Activated naive CD4-positive, alpha-beta T cell treated with anti-CD3 and anti-CD28 coated beads, Interleukin-2, amount 10 ng/mL, durations not matched to agents 7 days and 5 days (primary cell): ENCODE measurements at regions not wholly inside any gene's neighbourhood (a gene's known extent, or its start where the extent isn't known, plus 50 kb on each side); places are given as distances from the start of the nearest gene placed in this dataset.
"Not testable (repeated sequence)": the region's sequence is repeated elsewhere in the genome, so short reads cannot be mapped to it uniquely, and the experiment has no call there.

Experiments
- CTCF ChIA-PET: fragments of 350-600 bp; sonication (Branson Sonifier 250); formaldehyde crosslinking; loops from one replicate; lab custom pipeline; 2021; ENCODE audit warnings: antibody characterized with exemption; lab: Charles Lee
- DNase-seq: peaks from one replicate; pipeline ENCODE4 v3.0.0-alpha.2; 2020
- H3K27ac Mint-ChIP-seq: one replicate; pipeline ENCODE4 v1.8.0; 2021; ENCODE audit warnings: mild to moderate bottlenecking, moderate library complexity, mixed read lengths
- H3K27me3 Mint-ChIP-seq: one replicate; pipeline ENCODE4 v1.8.0; 2021; ENCODE audit warnings: mild to moderate bottlenecking, mixed read lengths
- H3K36me3 Mint-ChIP-seq: one replicate; pipeline ENCODE4 v1.8.0; 2021; ENCODE audit warnings: mixed read lengths
- H3K4me1 Mint-ChIP-seq: one replicate; pipeline ENCODE4 v1.8.0; 2021; ENCODE audit warnings: mixed read lengths
- H3K4me3 Mint-ChIP-seq: one replicate; pipeline ENCODE4 v1.8.0; 2021; ENCODE audit warnings: mild to moderate bottlenecking, moderate library complexity, mixed read lengths
- H3K9me3 Mint-ChIP-seq: one replicate; pipeline ENCODE4 v1.8.0; 2021; ENCODE audit warnings: mixed read lengths

DNA sequence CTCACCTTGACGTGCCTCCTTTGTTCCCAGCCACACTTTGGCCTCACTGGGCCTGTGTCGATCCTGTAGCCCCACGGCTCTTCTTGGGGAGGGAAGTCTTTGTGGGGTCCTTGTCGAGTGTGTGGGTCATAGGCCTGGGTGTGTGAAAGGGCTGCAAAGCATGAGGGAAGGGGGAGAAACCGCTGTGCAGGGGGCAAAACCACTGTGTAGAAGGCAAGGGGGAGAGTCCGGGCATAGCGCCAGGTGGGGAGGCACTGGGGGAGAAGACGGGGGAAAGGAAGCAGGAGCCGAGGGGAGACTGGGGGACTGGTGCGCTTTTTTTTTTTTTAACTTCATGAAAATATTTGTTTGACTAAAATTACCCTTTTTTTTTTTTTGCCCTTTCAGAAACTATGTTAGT, 65.1 kb upstream of the RASD2 start:
- H3K4me1 Mint-ChIP-seq = peaks cover 1% of the 10 kb centered on the region
- CTCF ChIA-PET = no interaction called here
- H3K36me3 Mint-ChIP-seq = peaks cover 4% of the 10 kb centered on the region
- no peak overlapping the region for H3K4me3 Mint-ChIP-seq
- peaks cover 42% of the 10 kb centered on the region for H3K27me3 Mint-ChIP-seq
- H3K27ac Mint-ChIP-seq = no peak overlapping the region
- DNase-seq = no peak
- peaks cover 5% of the 10 kb centered on the region for H3K9me3 Mint-ChIP-seq

DNA sequence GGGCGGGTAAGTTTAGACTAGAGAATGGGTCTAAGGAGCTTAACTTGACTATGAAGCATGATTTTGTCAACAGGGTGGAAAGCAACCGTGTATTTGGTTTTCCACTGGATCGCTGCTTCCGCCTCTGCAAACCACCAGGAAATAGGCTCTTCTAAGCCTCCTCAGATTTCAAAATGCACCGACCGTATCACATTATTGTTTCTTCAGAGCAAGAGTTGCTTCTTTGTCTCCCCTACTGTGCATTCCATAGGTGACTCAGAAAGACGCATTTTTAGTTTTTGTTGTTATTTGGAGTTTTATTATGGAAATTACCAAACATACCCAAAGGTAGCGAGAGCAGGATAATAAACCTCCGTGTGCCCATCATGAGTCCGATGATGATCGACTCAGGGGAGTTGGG, 64.3 kb upstream of the RASD2 start:
- no peak for DNase-seq
- H3K27ac Mint-ChIP-seq = no peak overlapping the region
- CTCF ChIA-PET = no interaction called here
- peaks cover 50% of the 10 kb centered on the region for H3K27me3 Mint-ChIP-seq
- H3K36me3 Mint-ChIP-seq = peaks cover 2% of the 10 kb centered on the region
- H3K4me1 Mint-ChIP-seq = peaks cover 9% of the 10 kb centered on the region
- peaks cover 2% of the 10 kb centered on the region for H3K9me3 Mint-ChIP-seq
- H3K4me3 Mint-ChIP-seq = no peak overlapping the region

DNA sequence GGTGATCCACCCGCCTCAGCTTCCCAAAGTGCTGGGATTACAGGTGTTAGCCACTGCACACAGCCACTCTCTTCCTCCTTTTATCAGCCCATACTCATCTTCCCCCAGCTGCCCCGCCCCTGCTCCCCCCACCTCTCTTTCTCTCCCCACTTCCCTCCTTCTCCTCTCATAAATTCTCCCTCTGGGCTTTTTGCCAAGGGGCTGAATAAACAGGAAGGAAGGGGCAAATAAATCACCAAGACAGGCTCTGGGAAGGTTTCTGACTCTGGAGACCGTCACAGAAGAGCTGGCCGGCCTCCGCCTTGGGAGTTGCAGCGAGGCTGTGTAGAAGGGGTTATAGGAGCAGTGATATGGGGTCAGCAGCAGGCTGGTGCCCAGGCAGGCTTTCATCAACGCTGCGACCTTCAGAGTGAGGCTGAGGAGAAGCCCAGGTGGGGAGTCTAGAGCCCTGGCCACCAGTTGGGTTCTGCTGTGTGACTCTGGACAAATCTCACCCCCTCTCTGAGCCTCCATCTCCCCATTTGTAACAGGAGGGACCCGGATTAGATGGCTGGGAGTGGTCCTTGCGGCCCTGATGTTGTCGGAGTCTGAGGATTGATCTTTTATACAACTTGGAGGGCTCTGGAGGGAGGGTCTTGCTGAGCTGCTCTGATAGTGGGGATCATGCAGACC, 62.6 kb upstream of the RASD2 start:
- DNase-seq = no peak
- Mint-ChIP-seq H3K27ac (no peak overlapping the region), H3K36me3 (no peaks in the 10 kb centered on the region), H3K4me1 (peaks cover 10% of the 10 kb centered on the region), H3K4me3 (no peak overlapping the region), H3K27me3 (peaks cover 51% of the 10 kb centered on the region), H3K9me3 (no peaks in the 10 kb centered on the region)
- CTCF ChIA-PET = no interaction called here

DNA sequence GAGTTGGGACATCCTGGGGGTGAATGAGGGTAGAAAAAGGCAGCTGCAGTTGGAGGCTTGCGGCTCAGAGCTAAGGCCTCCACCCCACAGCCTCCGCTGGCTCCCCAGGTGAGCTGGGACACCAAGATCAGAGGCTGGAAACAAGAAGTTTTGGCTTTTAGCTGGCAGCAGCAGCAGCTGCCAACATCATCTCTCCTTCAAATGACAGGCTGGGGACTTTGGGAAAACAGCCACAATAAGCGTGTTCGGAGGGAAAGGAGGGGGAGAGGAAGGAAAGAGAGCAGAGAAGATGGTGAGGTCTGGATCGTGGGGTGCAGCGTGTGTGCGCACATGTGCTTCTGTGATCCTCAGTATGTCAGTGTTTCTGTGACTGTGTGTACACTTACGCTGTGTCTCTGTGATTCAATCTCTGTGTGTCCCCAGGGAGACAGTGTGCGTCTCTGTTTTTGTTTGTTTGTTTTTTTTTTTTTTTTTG, 62.0 kb upstream of the RASD2 start:
- CTCF ChIA-PET = no interaction called here
- peaks cover 51% of the 10 kb centered on the region for H3K27me3 Mint-ChIP-seq
- H3K36me3 Mint-ChIP-seq = no peaks in the 10 kb centered on the region
- no peaks in the 10 kb centered on the region for H3K9me3 Mint-ChIP-seq
- no peak for DNase-seq
- H3K4me3 Mint-ChIP-seq = no peak overlapping the region
- no peak overlapping the region for H3K27ac Mint-ChIP-seq
- H3K4me1 Mint-ChIP-seq = peaks cover 10% of the 10 kb centered on the region

DNA sequence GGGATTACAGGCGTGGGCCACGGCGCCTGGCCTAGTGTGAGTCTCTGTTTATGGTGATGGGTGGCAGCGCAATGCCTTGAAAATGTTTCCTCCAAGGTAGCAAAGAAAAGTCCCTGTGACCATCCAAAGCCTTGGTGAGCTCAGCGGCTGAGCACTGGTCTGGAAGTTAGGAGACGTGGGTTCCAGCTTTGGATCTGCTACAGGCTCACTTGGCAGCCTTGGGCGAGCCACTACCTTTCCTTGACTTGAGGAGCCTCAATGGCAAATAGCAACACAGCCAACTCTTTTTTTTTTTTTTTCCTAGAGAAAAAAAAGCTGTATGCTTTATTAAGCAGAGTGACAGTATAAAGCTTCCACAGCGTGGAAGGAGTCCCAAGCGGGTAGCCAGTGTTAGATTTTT, 61.3 kb upstream of the RASD2 start:
- H3K9me3 Mint-ChIP-seq = no peaks in the 10 kb centered on the region
- peaks cover 10% of the 10 kb centered on the region for H3K4me1 Mint-ChIP-seq
- H3K27me3 Mint-ChIP-seq = peaks cover 51% of the 10 kb centered on the region
- DNase-seq = no peak
- CTCF ChIA-PET = interaction anchor here (0.6 kb wide), 1 partner anchor 424 kb away, joined by 3 read pairs; no protein-coding TSS in a partner anchor
- H3K27ac Mint-ChIP-seq = no peak overlapping the region
- H3K4me3 Mint-ChIP-seq = no peak overlapping the region
- no peaks in the 10 kb centered on the region for H3K36me3 Mint-ChIP-seq

DNA sequence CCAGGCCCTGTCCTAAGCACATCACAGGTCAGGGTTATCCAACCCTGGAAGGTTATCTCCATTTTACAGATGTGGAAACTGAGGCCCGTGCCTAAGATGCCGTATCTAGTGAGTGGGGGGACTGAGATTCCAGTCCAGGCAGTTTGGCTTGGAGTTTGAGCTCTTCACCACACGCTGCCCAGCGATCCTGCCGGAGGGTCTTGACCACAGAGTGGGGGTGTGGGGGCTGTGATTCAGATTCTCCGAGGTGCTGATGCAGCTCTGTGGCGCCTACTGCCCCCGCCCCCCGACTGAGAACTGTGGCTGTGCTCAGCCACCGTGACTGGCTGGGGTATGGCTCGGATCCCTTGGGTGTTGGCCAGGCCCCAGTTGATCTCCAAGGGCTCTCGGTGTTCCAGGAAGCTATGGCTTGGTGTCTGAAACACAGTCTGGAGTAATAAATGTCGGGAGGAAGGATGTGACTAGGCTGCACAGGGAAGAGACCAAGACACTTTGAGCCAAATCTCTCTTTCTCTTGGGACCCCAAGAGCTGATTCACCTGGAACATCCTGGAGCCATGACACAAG, 60.6 kb upstream of the RASD2 start:
- no peaks in the 10 kb centered on the region for H3K36me3 Mint-ChIP-seq
- H3K27ac Mint-ChIP-seq = no peak overlapping the region
- no peak for DNase-seq
- H3K9me3 Mint-ChIP-seq = no peaks in the 10 kb centered on the region
- H3K4me1 Mint-ChIP-seq = peaks cover 10% of the 10 kb centered on the region
- CTCF ChIA-PET = no interaction called here
- no peak overlapping the region for H3K4me3 Mint-ChIP-seq
- peaks cover 46% of the 10 kb centered on the region for H3K27me3 Mint-ChIP-seq

DNA sequence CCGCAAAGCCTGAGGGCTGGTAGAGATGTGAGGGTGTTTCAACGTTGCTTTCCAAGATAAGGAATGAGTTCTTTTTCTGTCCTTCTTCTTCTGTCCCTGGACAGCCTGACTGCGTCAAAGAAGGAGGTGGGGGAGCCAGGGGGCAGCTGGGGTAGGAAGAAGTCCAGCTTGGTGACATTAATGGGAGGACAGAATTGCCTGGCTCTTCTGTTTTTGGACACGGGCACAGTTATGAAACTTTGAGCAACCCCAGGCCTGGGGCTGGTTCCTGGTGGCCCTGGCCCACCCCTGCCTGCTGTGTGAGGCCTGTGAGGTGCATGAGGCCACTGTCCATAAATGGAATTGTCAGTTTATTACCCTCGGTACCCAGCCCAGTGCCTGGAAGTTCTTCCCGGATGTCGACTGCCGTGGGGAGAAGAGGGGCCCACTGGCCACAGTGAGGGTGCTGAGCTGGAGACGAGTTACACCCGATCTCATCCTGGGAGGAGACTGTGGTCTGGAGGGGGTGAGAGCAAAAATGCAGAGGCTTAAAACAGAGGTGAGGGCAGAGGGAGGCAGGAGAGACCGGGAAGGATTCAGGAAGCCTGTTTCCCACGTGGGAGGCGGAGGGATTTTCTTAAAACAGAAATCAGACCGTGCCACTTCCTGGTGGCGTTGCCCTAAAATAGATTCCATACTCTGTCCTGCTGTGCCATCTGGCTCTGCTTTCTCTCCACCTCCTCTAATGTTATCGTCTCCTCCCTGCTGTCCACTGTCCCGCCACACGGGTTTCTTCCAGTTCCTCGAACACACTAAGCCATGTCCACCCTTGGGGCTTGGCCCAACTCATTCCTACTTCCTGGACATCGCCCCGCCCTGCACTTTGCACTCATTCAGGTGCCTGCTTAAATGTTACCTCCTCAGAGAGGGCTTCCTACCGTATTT, 59.7 kb upstream of the RASD2 start:
- Mint-ChIP-seq H3K9me3 (no peaks in the 10 kb centered on the region), H3K27me3 (peaks cover 41% of the 10 kb centered on the region), H3K27ac (no peak overlapping the region), H3K36me3 (no peaks in the 10 kb centered on the region), H3K4me1 (peaks cover 10% of the 10 kb centered on the region), H3K4me3 (no peak overlapping the region)
- CTCF ChIA-PET = no interaction called here
- no peak for DNase-seq

DNA sequence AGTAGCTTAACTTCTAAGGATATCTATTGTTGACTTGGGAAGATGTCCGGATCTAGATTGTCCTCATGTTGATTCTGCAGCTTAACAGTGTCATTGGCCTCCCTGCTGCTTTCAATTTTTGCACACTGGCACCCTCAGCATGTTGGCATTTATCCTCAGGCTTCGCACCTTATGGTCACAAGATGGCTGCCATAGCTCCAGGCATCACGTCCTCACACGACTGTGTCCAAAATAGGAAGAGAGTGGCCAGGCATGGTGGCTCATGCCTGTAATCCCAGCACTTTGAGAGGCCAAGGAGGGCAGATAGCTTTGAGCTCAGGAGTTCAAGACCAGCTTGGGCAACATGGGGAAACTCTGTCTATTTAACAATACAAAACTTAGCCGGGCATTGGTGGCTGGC, 58.3 kb upstream of the RASD2 start:
- no peak overlapping the region for H3K27ac Mint-ChIP-seq
- H3K36me3 Mint-ChIP-seq = no peaks in the 10 kb centered on the region
- H3K27me3 Mint-ChIP-seq = peaks cover 33% of the 10 kb centered on the region
- H3K4me3 Mint-ChIP-seq = no peak overlapping the region
- no peaks in the 10 kb centered on the region for H3K9me3 Mint-ChIP-seq
- H3K4me1 Mint-ChIP-seq = peaks cover 10% of the 10 kb centered on the region
- CTCF ChIA-PET = no interaction called here
- no peak for DNase-seq

DNA sequence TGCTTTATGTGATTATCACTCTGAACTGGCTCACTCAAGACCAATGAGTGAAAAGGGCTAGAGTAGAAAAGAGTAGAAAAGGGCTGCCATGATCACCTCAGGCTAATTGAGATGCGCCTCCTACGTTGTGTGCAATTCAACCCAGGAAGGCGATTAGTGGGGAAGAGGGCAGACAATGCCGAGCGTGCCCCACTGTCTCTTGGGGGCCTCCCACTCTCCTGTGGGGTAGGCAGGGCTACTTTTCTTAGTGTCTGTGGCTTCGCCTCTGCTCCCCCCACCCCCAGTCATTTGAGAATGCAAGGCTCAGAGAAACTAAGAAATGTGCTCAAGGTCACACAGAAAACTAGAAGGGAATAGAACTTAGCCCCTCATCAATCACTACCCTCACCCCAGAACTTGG, 57.7 kb upstream of the RASD2 start:
- CTCF ChIA-PET = no interaction called here
- no peak overlapping the region for H3K4me3 Mint-ChIP-seq
- DNase-seq = no peak
- peaks cover 27% of the 10 kb centered on the region for H3K27me3 Mint-ChIP-seq
- H3K4me1 Mint-ChIP-seq = peaks cover 10% of the 10 kb centered on the region
- H3K9me3 Mint-ChIP-seq = no peaks in the 10 kb centered on the region
- no peaks in the 10 kb centered on the region for H3K36me3 Mint-ChIP-seq
- no peak overlapping the region for H3K27ac Mint-ChIP-seq

DNA sequence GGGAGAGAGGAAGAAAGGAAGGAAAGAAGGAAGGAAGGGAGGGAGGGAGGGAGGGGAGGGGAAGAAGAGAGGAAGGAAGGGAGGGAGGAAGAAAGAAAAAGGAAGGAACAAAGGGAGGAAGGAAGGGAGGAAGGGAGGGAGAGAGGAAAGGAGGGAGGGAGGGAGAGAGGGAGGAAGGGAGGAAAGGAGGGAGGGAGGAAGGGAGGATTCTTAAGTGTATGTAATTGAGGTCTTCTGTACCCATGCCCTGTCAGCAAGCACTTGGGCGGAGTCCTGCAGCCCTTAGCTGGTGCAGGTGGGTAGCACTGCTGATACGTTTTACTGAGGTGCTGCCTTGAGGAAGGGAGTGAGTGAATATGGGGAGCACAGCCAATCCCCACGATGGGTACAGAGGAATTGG, 56.9 kb upstream of the RASD2 start:
- H3K9me3 Mint-ChIP-seq = no peaks in the 10 kb centered on the region
- CTCF ChIA-PET = no interaction called here
- H3K27me3 Mint-ChIP-seq = peaks cover 26% of the 10 kb centered on the region
- DNase-seq = no peak
- H3K4me1 Mint-ChIP-seq = peaks cover 10% of the 10 kb centered on the region
- H3K27ac Mint-ChIP-seq = no peak overlapping the region
- no peak overlapping the region for H3K4me3 Mint-ChIP-seq
- no peaks in the 10 kb centered on the region for H3K36me3 Mint-ChIP-seq

DNA sequence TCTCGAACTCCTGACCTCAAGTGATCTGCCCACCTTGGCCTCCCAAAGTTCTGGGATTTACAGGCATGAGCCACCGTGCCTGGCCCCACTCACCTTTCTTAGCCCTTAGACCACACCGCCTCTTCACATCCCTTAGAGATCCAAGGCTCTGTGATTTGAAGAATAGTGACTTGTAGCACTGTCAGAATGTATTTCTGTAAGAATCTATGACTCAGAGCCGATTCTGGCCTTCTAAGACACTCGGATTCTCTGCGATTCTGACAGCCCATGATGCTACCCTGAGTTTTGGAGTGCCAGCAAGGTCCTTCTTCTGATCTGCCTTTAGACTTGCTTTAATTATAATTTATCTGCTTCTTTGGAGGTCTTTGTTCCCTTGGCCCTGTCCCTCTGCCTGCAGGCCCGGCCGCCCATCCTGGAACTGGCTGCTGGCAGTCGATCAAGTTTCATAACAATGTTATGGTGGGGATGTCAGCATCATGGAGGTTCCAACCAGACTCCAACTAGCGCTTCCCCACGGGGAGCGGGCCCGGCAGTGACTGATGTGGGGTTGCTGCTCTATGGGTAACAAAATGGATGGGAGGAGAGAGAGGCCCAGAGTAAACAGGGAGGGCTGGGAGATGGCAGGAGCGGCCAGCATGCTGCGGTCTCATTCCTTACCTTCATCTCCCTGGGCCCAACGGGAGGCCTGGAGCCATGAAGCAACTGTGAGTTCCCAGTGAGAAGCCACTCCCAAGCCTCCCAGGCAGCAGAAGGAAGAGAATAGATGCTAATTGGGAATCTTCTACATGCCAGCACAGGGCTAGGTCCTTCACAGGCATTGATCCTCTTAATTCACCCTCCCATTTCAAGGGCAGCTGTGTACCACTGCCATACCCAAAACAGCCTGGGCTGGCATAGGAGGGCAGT, 55.7 kb upstream of the RASD2 start:
- no peaks in the 10 kb centered on the region for H3K36me3 Mint-ChIP-seq
- no peaks in the 10 kb centered on the region for H3K9me3 Mint-ChIP-seq
- H3K27me3 Mint-ChIP-seq = peaks cover 23% of the 10 kb centered on the region
- H3K27ac Mint-ChIP-seq = no peak overlapping the region
- H3K4me3 Mint-ChIP-seq = no peak overlapping the region
- peaks cover 10% of the 10 kb centered on the region for H3K4me1 Mint-ChIP-seq
- CTCF ChIA-PET = no interaction called here
- DNase-seq = no peak

DNA sequence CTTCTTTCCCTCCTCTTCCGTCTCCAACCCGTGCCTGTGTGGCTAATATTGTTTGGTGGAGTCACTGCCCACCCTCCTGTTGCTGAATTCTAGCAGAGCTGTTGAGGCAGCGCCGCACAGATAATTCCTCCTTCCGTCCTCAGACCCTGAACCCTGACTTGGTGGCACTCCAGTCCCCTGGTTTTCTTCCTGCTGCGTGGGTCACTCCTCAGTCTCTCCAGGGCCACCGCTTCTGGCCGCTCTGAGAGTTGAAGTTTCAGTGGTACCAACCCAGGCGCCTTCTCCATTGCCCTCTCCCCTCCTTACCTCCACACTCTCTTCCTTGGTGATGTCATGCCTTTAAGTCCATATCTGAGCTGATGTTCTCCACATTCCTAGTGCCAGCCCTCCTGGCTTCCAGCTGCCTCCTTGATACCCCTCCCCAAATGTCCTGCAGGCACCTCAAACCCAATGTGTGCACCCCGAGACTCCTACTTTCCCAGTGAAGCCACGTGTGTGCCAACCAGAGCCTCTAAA, 54.5 kb upstream of the RASD2 start:
- Mint-ChIP-seq H3K36me3 (no peaks in the 10 kb centered on the region), H3K27me3 (peaks cover 17% of the 10 kb centered on the region), H3K9me3 (no peaks in the 10 kb centered on the region), H3K27ac (no peak overlapping the region), H3K4me1 (peaks cover 3% of the 10 kb centered on the region), H3K4me3 (no peak overlapping the region)
- DNase-seq = no peak
- CTCF ChIA-PET = no interaction called here

DNA sequence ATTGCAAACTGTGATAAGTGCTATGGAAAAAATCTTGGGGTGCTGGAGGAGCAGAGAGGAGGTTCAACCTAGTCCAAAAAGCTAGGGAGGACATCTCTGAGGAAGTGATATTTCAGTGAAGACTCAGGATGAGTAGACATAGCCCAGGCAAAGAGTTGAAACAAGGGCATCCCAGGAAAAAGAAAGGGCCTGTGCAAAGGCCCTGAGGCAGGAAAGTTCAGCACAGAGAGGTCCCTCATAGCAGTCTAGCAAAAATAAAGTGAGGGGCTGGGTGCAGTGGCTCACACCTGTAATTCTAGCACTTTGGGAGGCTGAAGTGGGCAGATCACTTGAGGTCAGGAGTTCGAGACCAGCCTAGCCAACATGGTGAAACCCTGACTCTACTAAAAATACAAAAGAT, 53.0 kb upstream of the RASD2 start:
- not testable (repeated sequence) for DNase-seq, H3K4me1 Mint-ChIP-seq, H3K27ac Mint-ChIP-seq, H3K36me3 Mint-ChIP-seq, H3K4me3 Mint-ChIP-seq, H3K9me3 Mint-ChIP-seq
- CTCF ChIA-PET = interaction anchor here (0.7 kb wide), 1 partner anchor 637 kb away, joined by 3 read pairs; no protein-coding TSS in a partner anchor
- peaks cover 20% of the 10 kb centered on the region for H3K27me3 Mint-ChIP-seq

DNA sequence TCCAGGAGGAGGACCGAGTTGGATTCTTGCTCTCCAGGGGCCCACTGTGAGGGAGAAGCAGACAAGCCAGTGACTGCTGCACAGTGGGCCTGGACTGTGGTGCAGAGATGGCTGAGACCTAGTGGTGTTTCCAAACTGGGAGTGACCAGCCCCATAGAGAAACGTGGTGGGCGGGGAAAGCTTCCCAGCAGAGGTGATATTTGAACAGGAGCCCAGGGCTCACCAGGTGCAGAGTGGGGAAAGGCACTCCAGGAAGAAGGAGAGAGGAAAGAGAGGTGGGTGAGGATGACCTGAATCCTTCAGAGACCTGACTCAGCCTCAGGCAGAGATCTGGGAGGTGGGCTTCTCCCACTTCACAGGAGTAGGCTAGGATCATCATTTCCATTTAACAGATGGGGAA, 52.1 kb upstream of the RASD2 start:
- Mint-ChIP-seq H3K36me3 (no peaks in the 10 kb centered on the region), H3K9me3 (no peaks in the 10 kb centered on the region), H3K4me1 (no peaks in the 10 kb centered on the region), H3K27ac (no peak overlapping the region), H3K4me3 (no peak overlapping the region), H3K27me3 (peaks cover 29% of the 10 kb centered on the region)
- no peak for DNase-seq
- CTCF ChIA-PET = no interaction called here
